Left lung (tissue), 4 donors: ENCODE measurements at regions not wholly inside any gene's neighbourhood (a gene's known extent, or its start where the extent isn't known, plus 50 kb on each side); places are given as distances from the start of the nearest gene placed in this dataset.
"Not testable (repeated sequence)": the region's sequence is repeated elsewhere in the genome, so short reads cannot be mapped to it uniquely, and the experiment has no call there.

Source experiments
- ATAC-seq: fragments of 200-7000 bp; cut with Tn5 transposase; one replicate; pipeline ENCODE4 v1.9.1; 2020; ENCODE audit warnings: moderate library complexity
- DNase-seq, 4 donors: peaks; one replicate each; pipeline ENCODE4 v3.0.0-alpha.2; 2013 to 2020
- H3K27ac ChIP-seq, 2 donors: fragments of 200-600 bp; sonication (generic) in 1 of 2; one replicate each; pipeline versions ENCODE4 v1.5.0 to v1.8.0; 2020 to 2021
- H3K27me3 ChIP-seq, 2 donors: fragments of 200-600 bp; sonication (generic) in 1 of 2; one replicate each; pipeline versions ENCODE4 v1.5.0 to v1.8.0; 2020 to 2021
- H3K36me3 ChIP-seq, 2 donors: fragments of 200-600 bp; sonication (generic) in 1 of 2; one replicate each; pipeline versions ENCODE4 v1.5.0 to v1.8.0; 2020 to 2021
- H3K4me1 ChIP-seq, 2 donors: fragments of 200-600 bp; one replicate each; pipeline ENCODE4 v1.8.0; 2021
- H3K4me3 ChIP-seq, 2 donors: fragments of 200-600 bp; sonication (generic) in 1 of 2; one replicate each; pipeline versions ENCODE4 v1.5.0 to v1.8.0; 2020 to 2021; ENCODE audit warnings: mild to moderate bottlenecking in 1 of 2
- H3K9me3 ChIP-seq, 2 donors: fragments of 200-600 bp; sonication (generic) in 1 of 2; one replicate each; pipeline versions ENCODE4 v1.5.0 to v1.8.0; 2020 to 2021
- intact Hi-C, 2 donors: fragments of 100-400 bp; cut with DNase I; formaldehyde crosslinking; loops; one replicate each; pipeline versions ENCODE4 v1.11.2 to v1.14.2; 2022
- TF ChIP-seq, protein P1 (sequence below), 2 donors: fragments of 200-600 bp; sonication (generic) in 1 of 2; IDR thresholded peaks; one replicate each; pipeline versions ENCODE4 v1.5.0 to v1.8.0; 2021; ENCODE audit warnings: antibody characterized with exemption in 2 of 2
- donor health status: DM: no; HTN: yes; CAD: no.
- donor health status: DM: no; HTN: no; CAD: no.

DNA sequence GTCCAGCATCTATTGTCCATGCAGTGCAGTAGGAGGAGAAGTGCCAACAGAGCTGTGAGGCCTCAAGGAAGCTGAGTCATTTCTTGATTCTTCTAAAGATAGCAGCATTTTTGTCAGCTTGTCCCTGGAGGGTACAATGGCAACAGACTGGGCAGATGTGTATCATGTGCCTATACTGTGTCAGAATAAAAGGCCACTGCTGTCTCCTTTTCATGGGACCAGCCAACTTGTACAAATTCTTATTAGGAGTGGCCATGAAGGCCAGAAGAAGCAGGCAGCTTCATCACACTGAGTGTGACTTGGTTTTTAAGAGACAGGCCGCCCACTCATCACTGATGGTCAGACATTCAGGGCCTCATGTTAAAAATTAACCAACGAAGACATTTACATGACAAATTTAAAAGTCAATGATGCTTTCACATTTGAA is 185.0 kb upstream of the FAM241A start:
- Histone ChIP-seq H3K27me3 (no peaks in the 10 kb centered on the region), H3K4me1 (no peaks in the 10 kb centered on the region)
- no peak for ATAC-seq

DNA sequence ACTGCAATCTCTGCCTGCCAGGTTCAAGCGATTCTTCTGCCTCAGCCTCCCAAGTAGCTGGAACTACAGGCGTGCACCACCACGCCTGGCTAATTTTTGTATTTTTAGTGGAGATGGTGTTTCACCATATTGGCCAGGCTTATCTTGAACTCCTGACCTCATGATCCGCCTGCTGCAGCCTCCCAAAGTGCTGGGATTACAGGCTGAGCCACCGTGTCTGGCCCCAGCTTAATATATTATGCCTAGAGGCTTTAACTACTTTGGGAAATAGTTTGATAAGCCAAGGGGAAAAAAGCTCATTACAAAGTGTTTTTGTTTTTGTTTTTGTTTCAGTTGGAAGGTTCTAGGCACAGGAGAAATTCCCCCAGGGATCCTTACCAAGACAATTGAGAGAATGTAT is 184.2 kb upstream of the FAM241A start:
- H3K9me3 ChIP-seq, H3K4me1 ChIP-seq, ATAC-seq, H3K4me3 ChIP-seq, H3K27me3 ChIP-seq, H3K27ac ChIP-seq, H3K36me3 ChIP-seq, intact Hi-C loops, DNase-seq: not testable (repeated sequence)

More for the DNA sequence above, 185.0 kb upstream of the FAM241A start:
- TF ChIP-seq, protein P1, sequence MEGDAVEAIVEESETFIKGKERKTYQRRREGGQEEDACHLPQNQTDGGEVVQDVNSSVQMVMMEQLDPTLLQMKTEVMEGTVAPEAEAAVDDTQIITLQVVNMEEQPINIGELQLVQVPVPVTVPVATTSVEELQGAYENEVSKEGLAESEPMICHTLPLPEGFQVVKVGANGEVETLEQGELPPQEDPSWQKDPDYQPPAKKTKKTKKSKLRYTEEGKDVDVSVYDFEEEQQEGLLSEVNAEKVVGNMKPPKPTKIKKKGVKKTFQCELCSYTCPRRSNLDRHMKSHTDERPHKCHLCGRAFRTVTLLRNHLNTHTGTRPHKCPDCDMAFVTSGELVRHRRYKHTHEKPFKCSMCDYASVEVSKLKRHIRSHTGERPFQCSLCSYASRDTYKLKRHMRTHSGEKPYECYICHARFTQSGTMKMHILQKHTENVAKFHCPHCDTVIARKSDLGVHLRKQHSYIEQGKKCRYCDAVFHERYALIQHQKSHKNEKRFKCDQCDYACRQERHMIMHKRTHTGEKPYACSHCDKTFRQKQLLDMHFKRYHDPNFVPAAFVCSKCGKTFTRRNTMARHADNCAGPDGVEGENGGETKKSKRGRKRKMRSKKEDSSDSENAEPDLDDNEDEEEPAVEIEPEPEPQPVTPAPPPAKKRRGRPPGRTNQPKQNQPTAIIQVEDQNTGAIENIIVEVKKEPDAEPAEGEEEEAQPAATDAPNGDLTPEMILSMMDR (IDR thresholded peaks at IDR 0.05) = no peak
- Histone ChIP-seq H3K36me3 (no peaks in the 10 kb centered on the region), H3K4me3 (no peak overlapping the region), H3K9me3 (no peaks in the 10 kb centered on the region), H3K27ac (no peak overlapping the region)
- intact Hi-C loops = no loop called here
- no peak for DNase-seq

DNA sequence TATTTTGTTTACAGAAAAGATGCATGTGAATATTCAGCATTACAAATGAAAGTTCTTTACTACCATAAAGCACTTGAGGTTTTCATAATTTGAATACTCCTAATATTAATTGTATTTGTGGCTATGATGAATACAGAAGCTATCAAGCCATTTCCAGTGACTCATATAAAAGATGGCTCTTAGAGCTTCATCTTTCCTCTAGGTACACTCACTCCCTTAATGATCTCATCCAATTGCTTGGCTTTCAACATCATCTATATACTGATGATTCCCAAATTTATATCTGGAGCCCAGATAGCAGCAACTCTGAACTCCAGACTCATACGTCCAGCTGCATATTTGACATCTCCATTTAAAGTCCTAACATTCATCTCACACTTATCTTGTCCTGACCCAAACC is 183.4 kb upstream of the FAM241A start:
- no peaks in the 10 kb centered on the region for H3K36me3 ChIP-seq
- H3K27me3 ChIP-seq = no peaks in the 10 kb centered on the region
- TF ChIP-seq, protein P1 (IDR thresholded peaks at IDR 0.05) = no peak
- H3K4me1 ChIP-seq = no peaks in the 10 kb centered on the region
- H3K4me3 ChIP-seq = no peak overlapping the region
- H3K27ac ChIP-seq = no peak overlapping the region
- DNase-seq (no peak), ATAC-seq (no peak)
- intact Hi-C loops = no loop called here
- H3K9me3 ChIP-seq = no peaks in the 10 kb centered on the region

DNA sequence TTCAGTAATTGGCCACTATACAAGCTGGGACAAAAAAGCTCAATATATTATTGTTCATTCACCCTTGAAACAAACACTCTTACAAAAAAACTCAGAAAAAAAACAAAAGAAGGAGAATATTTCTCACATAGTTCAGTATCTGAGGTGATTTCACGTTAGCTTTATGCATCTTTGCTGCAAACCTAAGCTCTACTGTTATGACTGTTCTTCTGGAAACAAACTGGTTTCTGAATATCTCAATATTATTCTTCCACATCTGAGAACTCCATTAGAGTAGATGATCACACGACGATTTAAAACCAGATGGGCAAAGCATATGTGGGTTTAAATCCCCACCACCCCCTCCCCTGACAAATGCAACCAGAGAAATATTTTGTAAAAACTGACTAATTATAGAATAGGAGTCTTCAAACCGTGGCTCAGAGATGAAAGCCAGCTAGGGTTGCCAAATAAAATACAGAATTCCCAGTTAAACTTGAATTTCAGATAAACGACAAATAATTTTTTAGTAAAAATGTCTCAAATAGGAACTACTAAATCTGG is 182.0 kb upstream of the FAM241A start:
- no peak for DNase-seq
- H3K9me3 ChIP-seq = no peaks in the 10 kb centered on the region
- H3K27me3 ChIP-seq = no peaks in the 10 kb centered on the region
- H3K4me3 ChIP-seq = no peak overlapping the region
- no peak overlapping the region for H3K27ac ChIP-seq
- intact Hi-C loops = no loop called here
- no peaks in the 10 kb centered on the region for H3K4me1 ChIP-seq
- ATAC-seq = no peak
- H3K36me3 ChIP-seq = no peaks in the 10 kb centered on the region
- TF ChIP-seq, protein P1 (IDR thresholded peaks at IDR 0.05) = no peak

DNA sequence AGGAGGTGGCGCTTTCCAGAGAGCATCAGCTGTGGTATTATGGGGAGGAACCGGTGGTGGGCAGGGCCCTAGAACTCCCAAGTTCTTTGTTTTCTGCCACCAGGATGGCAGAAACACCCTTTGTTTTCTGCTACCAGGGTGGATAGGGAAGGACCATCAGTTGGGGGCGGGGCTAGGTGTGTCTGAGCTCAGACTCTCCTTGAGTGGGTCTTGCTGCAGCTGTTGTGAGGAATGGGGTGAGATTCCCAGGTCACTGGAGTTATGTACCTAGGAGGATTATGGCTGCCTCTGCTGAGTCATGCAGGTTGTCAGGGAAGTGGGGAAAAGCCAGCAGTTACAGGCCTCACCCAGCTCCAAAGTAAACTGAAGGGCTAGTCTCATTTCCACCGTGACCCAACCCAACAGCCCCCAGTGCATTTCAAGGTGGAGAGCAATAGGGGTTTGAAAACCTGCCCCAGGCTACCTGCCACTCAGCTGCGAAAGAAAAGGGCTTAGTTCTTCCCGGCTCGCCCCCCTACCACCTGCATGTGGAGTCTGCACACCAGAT is 167.8 kb upstream of the FAM241A start:
- intact Hi-C loops = no loop called here

More for the DNA sequence above, 167.8 kb upstream of the FAM241A start:
- Histone ChIP-seq H3K27me3 (no peaks in the 10 kb centered on the region), H3K36me3 (no peaks in the 10 kb centered on the region), H3K27ac (no peak overlapping the region), H3K4me1 (no peaks in the 10 kb centered on the region), H3K9me3 (no peaks in the 10 kb centered on the region), H3K4me3 (no peak overlapping the region)
- DNase-seq (no peak), ATAC-seq (no peak)
- TF ChIP-seq, protein P1 (IDR thresholded peaks at IDR 0.05) = no peak
